H1 (cell line): ENCODE measurements at regions not wholly inside any gene's neighbourhood (a gene's known extent, or its start where the extent isn't known, plus 50 kb on each side); places are given as distances from the start of the nearest gene placed in this dataset.

Experiments
- CBX8 ChIP-seq: fragments of 300-800, 300-1000 bp; sonication (generic); IDR thresholded peaks from 2 replicates; pipeline ENCODE4 v1.7.1; 2016; ENCODE audit warnings: low read depth, low read length, borderline replicate concordance
- CTBP2 ChIP-seq: IDR thresholded peaks from 2 replicates; pipeline ENCODE4 v1.7.0; 2011; ENCODE audit warnings: borderline replicate concordance, mild to moderate bottlenecking, moderate library complexity, mixed read lengths, low read length; ENCODE audit not compliant: insufficient read depth, insufficient read length
- GTF2F1 ChIP-seq: IDR thresholded peaks from 2 replicates; pipeline ENCODE4 v1.6.1; 2012; ENCODE audit warnings: low read depth, low read length, improper control_type of control experiment, borderline replicate concordance
- HDAC2 ChIP-seq, 2 experiments: fragments of 300-600 bp in 1 of 2; sonication (generic) in 1 of 2; IDR thresholded peaks; 2 replicates each; pipeline ENCODE4 v1.6.1; 2011 to 2012; ENCODE audit warnings: low read depth in 2 of 2, low read length in 2 of 2, mild to moderate bottlenecking in 2 of 2, moderate library complexity in 2 of 2, borderline replicate concordance in 1 of 2, inconsistent platforms in 1 of 2
- RNF2 ChIP-seq: fragments of 200-900, 300-1000 bp; sonication (generic); IDR thresholded peaks from 2 replicates; pipeline ENCODE4 v1.7.1; 2016; ENCODE audit warnings: borderline replicate concordance, low read depth, mild to moderate bottlenecking, antibody characterized with exemption, low read length; ENCODE audit not compliant: poor library complexity, severe bottlenecking; ENCODE audit errors: missing control alignments
- SRF ChIP-seq: IDR thresholded peaks from 2 replicates; pipeline ENCODE4 v1.6.1; 2011; ENCODE audit warnings: mild to moderate bottlenecking, low read depth, low read length, moderate library complexity
- SUZ12 ChIP-seq: fragments of 200-600 bp; sonication (generic); IDR thresholded peaks from 2 replicates; pipeline ENCODE4 v1.6.1; 2012; ENCODE audit warnings: mild to moderate bottlenecking, inconsistent platforms, low read length, moderate library complexity, mixed read lengths
- TAF1 ChIP-seq: IDR thresholded peaks from 2 replicates; pipeline ENCODE4 v1.6.1; 2011; ENCODE audit warnings: mild to moderate bottlenecking, low read depth, low read length

DNA sequence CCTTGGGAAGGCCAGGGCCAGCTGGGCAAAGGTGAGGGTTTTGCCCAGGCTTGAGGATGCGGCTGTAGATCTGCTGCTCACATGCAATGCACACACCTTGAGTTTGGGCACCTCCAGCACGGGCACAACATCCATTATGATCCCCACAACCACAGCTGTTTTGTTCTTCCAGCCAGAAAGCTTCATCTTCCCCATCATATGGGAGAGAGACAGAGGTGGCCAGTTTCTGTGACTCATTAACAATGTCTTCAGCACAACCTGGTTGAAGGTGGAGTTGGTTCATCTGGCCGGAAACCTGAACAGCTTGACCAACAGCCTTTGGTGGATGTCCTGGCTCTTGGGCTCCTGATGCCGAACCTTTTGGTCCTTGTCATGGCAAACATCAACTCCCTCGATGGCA lies 163.7 kb upstream of the CCND2 start (continued):
- TF ChIP-seq GTF2F1 (no peak), CBX8 (no peak), RNF2 (no peak), SUZ12 (no peak), TAF1 (no peak), HDAC2 (IDR thresholded peaks at IDR 0.05; ENCODE audit: borderline replicate concordance in 1 of 2, low read depth in 2 of 2, low read length in 2 of 2) (no peak), SRF (no peak), CTBP2 (no peak)
